Naive thymus-derived CD4-positive, alpha-beta T cell (primary cell): ENCODE measurements at regions not wholly inside any gene's neighbourhood (a gene's known extent, or its start where the extent isn't known, plus 50 kb on each side); places are given as distances from the start of the nearest gene placed in this dataset.

Experiments used
- ATAC-seq: fragments of 150-1000 bp; cut with Tn5 transposase; 2 replicates; pipeline ENCODE4 v1.10.0; 2021; ENCODE audit warnings: mild to moderate bottlenecking, moderate library complexity
- CTCF ChIA-PET: fragments of 350-600 bp; sonication (Branson Sonifier 250); formaldehyde crosslinking; loops from one replicate; lab custom pipeline; 2021; ENCODE audit warnings: antibody characterized with exemption; lab: Charles Lee
- POLR2A ChIA-PET: fragments of 350-600 bp; sonication (Branson Sonifier 250); formaldehyde crosslinking; loops from one replicate; lab custom pipeline; 2021; ENCODE audit warnings: antibody characterized with exemption, inconsistent platforms; lab: Charles Lee
- DNase-seq, 9 donors: peaks; one replicate each; pipeline versions ENCODE4 v3.0.0 to v3.0.0-alpha.2; 2020 to 2022; ENCODE audit warnings: mixed read lengths in 1 of 9
- H3K27ac ChIP-seq: one replicate; pipeline ENCODE4 v1.7.0; 2013; ENCODE audit warnings: mild to moderate bottlenecking, low read depth, low read length, moderate library complexity
- H3K27me3 ChIP-seq, 2 donors: one replicate each; pipeline ENCODE4 v1.7.0; 2013; ENCODE audit warnings: low read length in 2 of 2, mild to moderate bottlenecking in 2 of 2, moderate library complexity in 2 of 2; ENCODE audit not compliant: control insufficient read depth in 2 of 2, insufficient read depth in 2 of 2
- H3K36me3 ChIP-seq, 3 experiments: 1 replicate in 2 of 3; 2 replicates in 1 of 3; pipeline ENCODE4 v1.7.0; 2013; ENCODE audit warnings: low read length in 3 of 3, mild to moderate bottlenecking in 3 of 3, moderate library complexity in 1 of 3; ENCODE audit not compliant: insufficient read depth in 3 of 3, control insufficient read depth in 2 of 3
- H3K4me1 ChIP-seq, 2 donors: one replicate each; pipeline ENCODE4 v1.7.0; 2013; ENCODE audit warnings: low read length in 2 of 2, mild to moderate bottlenecking in 2 of 2, moderate library complexity in 1 of 2; ENCODE audit not compliant: control insufficient read depth in 2 of 2, insufficient read depth in 2 of 2
- H3K4me3 ChIP-seq: 2 replicates; pipeline ENCODE4 v1.7.0; 2013; ENCODE audit warnings: mild to moderate bottlenecking, low read length
- H3K9me3 ChIP-seq, 3 experiments: 1 replicate in 2 of 3; 2 replicates in 1 of 3; pipeline ENCODE4 v1.7.0; 2013; ENCODE audit warnings: low read length in 3 of 3; ENCODE audit not compliant: control insufficient read depth in 2 of 3
- H3K27ac Mint-ChIP-seq, 9 donors: one replicate each; pipeline ENCODE4 v1.8.0; 2020 to 2022; ENCODE audit warnings: mixed read lengths in 9 of 9, mild to moderate bottlenecking in 8 of 9, moderate library complexity in 5 of 9, inconsistent platforms in 2 of 9
- H3K27me3 Mint-ChIP-seq, 5 donors: one replicate each; pipeline ENCODE4 v1.8.0; 2021 to 2022; ENCODE audit warnings: mixed read lengths in 5 of 5, mild to moderate bottlenecking in 1 of 5
- H3K36me3 Mint-ChIP-seq, 5 donors: one replicate each; pipeline ENCODE4 v1.8.0; 2020 to 2022; ENCODE audit warnings: mixed read lengths in 5 of 5, mild to moderate bottlenecking in 3 of 5, inconsistent platforms in 1 of 5
- H3K4me1 Mint-ChIP-seq, 7 donors: one replicate each; pipeline ENCODE4 v1.8.0; 2020 to 2022; ENCODE audit warnings: mixed read lengths in 7 of 7, mild to moderate bottlenecking in 3 of 7, inconsistent platforms in 1 of 7
- H3K4me3 Mint-ChIP-seq, 10 donors: one replicate each; pipeline ENCODE4 v1.8.0; 2020 to 2022; ENCODE audit warnings: mild to moderate bottlenecking in 10 of 10, mixed read lengths in 10 of 10, moderate library complexity in 6 of 10, inconsistent platforms in 2 of 10
- H3K9me3 Mint-ChIP-seq, 11 donors: one replicate each; pipeline ENCODE4 v1.8.0; 2020 to 2022; ENCODE audit warnings: mixed read lengths in 11 of 11, mild to moderate bottlenecking in 4 of 11, inconsistent platforms in 1 of 11, moderate library complexity in 1 of 11
- intact Hi-C, 2 donors: fragments of 100-400 bp; cut with micrococcal nuclease; formaldehyde crosslinking; loops; one replicate each; pipeline ENCODE4 v1.15.1; 2023

GRCh38 chr3:105170423-105170822 lies 196.3 kb upstream of the ALCAM start:
- no peak overlapping the region for H3K27ac Mint-ChIP-seq

GRCh38 chr3:105174017-105174615 lies 192.6 kb upstream of the ALCAM start:
- no peak for ATAC-seq
- Mint-ChIP-seq H3K27me3 (peaks cover 0 to 18% (median 4%) of the 10 kb centered on the region in 5 donors), H3K9me3 (peaks cover 0 to 4% (median 0%) of the 10 kb centered on the region in 11 donors), H3K4me1 (no peaks in the 10 kb centered on the region), H3K27ac (no peak overlapping the region), H3K36me3 (no peaks in the 10 kb centered on the region), H3K4me3 (no peak overlapping the region)
- H3K9me3 ChIP-seq = no peaks in the 10 kb centered on the region
- H3K27me3 ChIP-seq = no peaks in the 10 kb centered on the region
- POLR2A ChIA-PET = no interaction called here
- intact Hi-C loops = no loop called here
- CTCF ChIA-PET = no interaction called here
- no peak for DNase-seq
- no peak overlapping the region for H3K27ac ChIP-seq
- H3K36me3 ChIP-seq = no peaks in the 10 kb centered on the region
- H3K4me1 ChIP-seq = no peaks in the 10 kb centered on the region
- no peak overlapping the region for H3K4me3 ChIP-seq

More at GRCh38 chr3:105170423-105170822, 196.3 kb upstream of the ALCAM start:
- Mint-ChIP-seq H3K9me3 (no peaks in the 10 kb centered on the region), H3K4me3 (no peak overlapping the region), H3K27me3 (peaks cover 0 to 10% (median 4%) of the 10 kb centered on the region in 5 donors), H3K4me1 (no peaks in the 10 kb centered on the region), H3K36me3 (no peaks in the 10 kb centered on the region)
- no peaks in the 10 kb centered on the region for H3K27me3 ChIP-seq
- no peak overlapping the region for H3K27ac ChIP-seq
- no peak for ATAC-seq
- POLR2A ChIA-PET = no interaction called here
- no peaks in the 10 kb centered on the region for H3K4me1 ChIP-seq
- no peaks in the 10 kb centered on the region for H3K9me3 ChIP-seq
- H3K36me3 ChIP-seq = no peaks in the 10 kb centered on the region
- CTCF ChIA-PET = no interaction called here
- intact Hi-C loops = no loop called here
- H3K4me3 ChIP-seq = no peak overlapping the region
- DNase-seq = no peak

GRCh38 chr3:105177576-105177975 lies 189.1 kb upstream of the ALCAM start:
- Mint-ChIP-seq H3K4me1 (no peaks in the 10 kb centered on the region), H3K27ac (no peak overlapping the region), H3K9me3 (peaks cover 0 to 4% (median 0%) of the 10 kb centered on the region in 11 donors), H3K36me3 (no peaks in the 10 kb centered on the region), H3K4me3 (no peak overlapping the region), H3K27me3 (peaks cover 0 to 13% (median 0%) of the 10 kb centered on the region in 5 donors)
- Histone ChIP-seq H3K4me1 (no peaks in the 10 kb centered on the region), H3K9me3 (no peaks in the 10 kb centered on the region), H3K27me3 (no peaks in the 10 kb centered on the region), H3K27ac (no peak overlapping the region), H3K4me3 (no peak overlapping the region), H3K36me3 (no peaks in the 10 kb centered on the region)
- intact Hi-C loops = no loop called here
- CTCF ChIA-PET = no interaction called here
- DNase-seq = no peak
- ATAC-seq = no peak
- POLR2A ChIA-PET = no interaction called here

GRCh38 chr3:105187344-105187743 lies 179.4 kb upstream of the ALCAM start:
- CTCF ChIA-PET = no interaction called here
- DNase-seq = no peak
- Histone ChIP-seq H3K4me1 (no peaks in the 10 kb centered on the region), H3K36me3 (no peaks in the 10 kb centered on the region), H3K9me3 (no peaks in the 10 kb centered on the region), H3K27me3 (no peaks in the 10 kb centered on the region), H3K27ac (no peak overlapping the region), H3K4me3 (no peak overlapping the region)
- no peaks in the 10 kb centered on the region for H3K27me3 Mint-ChIP-seq
- no peak overlapping the region for H3K4me3 Mint-ChIP-seq
- peaks cover 0 to 11% (median 0%) of the 10 kb centered on the region in 11 donors for H3K9me3 Mint-ChIP-seq
- intact Hi-C loops = no loop called here
- peaks cover 0 to 1% (median 0%) of the 10 kb centered on the region in 7 donors for H3K4me1 Mint-ChIP-seq
- POLR2A ChIA-PET = no interaction called here
- H3K36me3 Mint-ChIP-seq = no peaks in the 10 kb centered on the region
- no peak for ATAC-seq
- no peak overlapping the region for H3K27ac Mint-ChIP-seq

- H3K36me3 Mint-ChIP-seq = no peaks in the 10 kb centered on the region
- ChIA-PET POLR2A (no interaction called here), CTCF (no interaction called here)
- Histone ChIP-seq H3K36me3 (no peaks in the 10 kb centered on the region), H3K4me3 (no peak overlapping the region), H3K9me3 (no peaks in the 10 kb centered on the region), H3K27me3 (no peaks in the 10 kb centered on the region), H3K27ac (no peak overlapping the region), H3K4me1 (no peaks in the 10 kb centered on the region)
- DNase-seq (no peak), ATAC-seq (no peak)
- intact Hi-C loops = no loop called here
- H3K4me3 Mint-ChIP-seq = no peak overlapping the region
- peaks cover 0 to 12% (median 0%) of the 10 kb centered on the region in 11 donors for H3K9me3 Mint-ChIP-seq
- peaks cover 0 to 3% (median 0%) of the 10 kb centered on the region in 5 donors for H3K27me3 Mint-ChIP-seq
- H3K4me1 Mint-ChIP-seq = no peaks in the 10 kb centered on the region
- H3K27ac Mint-ChIP-seq = no peak overlapping the region
Observed at GRCh38 chr3:105195260-105195659, 171.4 kb upstream of the ALCAM start.

GRCh38 chr3:105197863-105198262 lies 168.8 kb upstream of the ALCAM start:
- H3K9me3 ChIP-seq = no peaks in the 10 kb centered on the region
- Mint-ChIP-seq H3K4me3 (no peak overlapping the region), H3K27ac (no peak overlapping the region), H3K9me3 (peaks cover 0 to 11% (median 2%) of the 10 kb centered on the region in 11 donors), H3K27me3 (peaks cover 0 to 3% (median 0%) of the 10 kb centered on the region in 5 donors), H3K36me3 (no peaks in the 10 kb centered on the region), H3K4me1 (no peaks in the 10 kb centered on the region)
- no peak for ATAC-seq
- intact Hi-C loops = no loop called here
- H3K4me3 ChIP-seq = no peak overlapping the region
- ChIA-PET POLR2A (no interaction called here), CTCF (no interaction called here)
- H3K27ac ChIP-seq = no peak overlapping the region
- no peak for DNase-seq
- H3K4me1 ChIP-seq = no peaks in the 10 kb centered on the region
- H3K27me3 ChIP-seq = no peaks in the 10 kb centered on the region
- no peaks in the 10 kb centered on the region for H3K36me3 ChIP-seq

- DNase-seq = no peak
- ChIA-PET CTCF (no interaction called here), POLR2A (no interaction called here)
- Mint-ChIP-seq H3K36me3 (no peaks in the 10 kb centered on the region), H3K27ac (no peak overlapping the region), H3K27me3 (peaks cover 0 to 3% (median 0%) of the 10 kb centered on the region in 5 donors), H3K4me1 (no peaks in the 10 kb centered on the region), H3K9me3 (peaks cover 0 to 13% (median 3%) of the 10 kb centered on the region in 11 donors), H3K4me3 (no peak overlapping the region)
- ATAC-seq = no peak
- Histone ChIP-seq H3K9me3 (no peaks in the 10 kb centered on the region), H3K4me3 (no peak overlapping the region), H3K27ac (no peak overlapping the region), H3K4me1 (no peaks in the 10 kb centered on the region), H3K36me3 (no peaks in the 10 kb centered on the region), H3K27me3 (no peaks in the 10 kb centered on the region)
- intact Hi-C loops = no loop called here
Observed at GRCh38 chr3:105199217-105199616, 167.5 kb upstream of the ALCAM start.
